VCaP (cell line): ENCODE measurements at regions not wholly inside any gene's neighbourhood (a gene's known extent, or its start where the extent isn't known, plus 50 kb on each side); places are given as distances from the start of the nearest gene placed in this dataset.

Source experiments
- H3K27ac ChIP-seq: fragments of 450-650 bp; 2 replicates; pipeline ENCODE4 v1.5.1; 2017
- CTCF ChIP-seq: fragments of 450-650 bp; conservative IDR thresholded peaks from 2 replicates; pipeline ENCODE4 v1.5.1; 2017; ENCODE audit warnings: mild to moderate bottlenecking, moderate library complexity

- no peak overlapping the region for H3K27ac ChIP-seq
- TF ChIP-seq CTCF: no peak
Measured at GRCh38 chr18:27662949-27663348, 477.8 kb upstream of the CHST9 start.

GRCh38 chr18:27662537-27662936 is 477.4 kb upstream of the CHST9 start:
- no peak for TF ChIP-seq CTCF
- H3K27ac ChIP-seq: no peak overlapping the region

GRCh38 chr18:27661320-27662018 is 476.4 kb upstream of the CHST9 start:
- H3K27ac ChIP-seq: no peak overlapping the region
- TF ChIP-seq CTCF: no peak

GRCh38 chr18:27656905-27657304 is 471.8 kb upstream of the CHST9 start:
- no peak for TF ChIP-seq CTCF
- no peak overlapping the region for H3K27ac ChIP-seq

- TF ChIP-seq CTCF: no peak
- H3K27ac ChIP-seq: no peak overlapping the region
Measured at GRCh38 chr18:27656167-27656778, 471.2 kb upstream of the CHST9 start.

GRCh38 chr18:27653247-27653646 is 468.1 kb upstream of the CHST9 start:
- no peak overlapping the region for H3K27ac ChIP-seq

More at GRCh38 chr18:27653247-27653646, 468.1 kb upstream of the CHST9 start:
- no peak for TF ChIP-seq CTCF
